PC-3 (cell line): ENCODE measurements at regions not wholly inside any gene's neighbourhood (a gene's known extent, or its start where the extent isn't known, plus 50 kb on each side); places are given as distances from the start of the nearest gene placed in this dataset.

Experiments
- ATAC-seq: fragments of 200-7000 bp; cut with Tn5 transposase; 2 replicates; pipeline ENCODE4 v1.9.1; 2020; ENCODE audit warnings: mild to moderate bottlenecking, moderate library complexity
- BruUV-seq: library from RNA; stranded (reverse); fragments of 400-500 nt; replicated peaks from 2 replicates; lab custom pipeline; 2021; lab: Mats Ljungman, UMichigan
- CTCF ChIA-PET: fragments of 300-600 bp; sonication (Branson Sonifier 250); formaldehyde crosslinking; loops from one replicate; lab custom pipeline; 2022; ENCODE audit warnings: antibody characterized with exemption; lab: Charles Lee
- POLR2A ChIA-PET: fragments of 300-600 bp; sonication (Branson Sonifier 250); formaldehyde crosslinking; loops from one replicate; lab custom pipeline; 2022; ENCODE audit warnings: antibody characterized with exemption; ENCODE audit not compliant: unreplicated experiment; lab: Charles Lee
- DNase-seq: peaks from one replicate; pipeline ENCODE4 v3.0.0-alpha.2; 2015
- H2AFZ ChIP-seq: fragments of 300-600 bp; sonication (generic); 2 replicates; pipeline ENCODE4 v1.6.0; 2016; ENCODE audit warnings: antibody characterized with exemption, low read length
- H3F3A ChIP-seq: fragments of 300-600 bp; sonication (generic); one replicate; pipeline ENCODE4 v1.6.0; 2017; ENCODE audit warnings: antibody characterized with exemption, low read length, control low read depth, mild to moderate bottlenecking; ENCODE audit not compliant: unreplicated experiment
- H3K27ac ChIP-seq: fragments of 300-600 bp; sonication (generic); 2 replicates; pipeline ENCODE4 v1.5.1; 2016; ENCODE audit warnings: mild to moderate bottlenecking, low read length
- H3K27me3 ChIP-seq: fragments of 300-600 bp; sonication (generic); 2 replicates; pipeline ENCODE4 v1.6.1; 2016; ENCODE audit warnings: low read length, mixed read lengths
- H3K36me3 ChIP-seq: fragments of 300-600 bp; sonication (generic); 2 replicates; pipeline ENCODE4 v1.6.1; 2016; ENCODE audit warnings: low read depth, mixed run types, low read length, mixed read lengths
- H3K4me1 ChIP-seq: fragments of 300-600 bp; sonication (generic); 2 replicates; pipeline ENCODE4 v1.5.1; 2016; ENCODE audit warnings: low read length; ENCODE audit not compliant: insufficient read depth
- H3K4me2 ChIP-seq: fragments of 300-600 bp; sonication (generic); 2 replicates; pipeline ENCODE4 v1.6.0; 2016; ENCODE audit warnings: low read length
- H3K4me3 ChIP-seq: fragments of 300-600 bp; sonication (generic); 2 replicates; pipeline ENCODE4 v1.5.1; 2016; ENCODE audit warnings: mild to moderate bottlenecking, low read length, mixed read lengths
- H3K79me2 ChIP-seq: fragments of 300-600 bp; sonication (generic); 2 replicates; pipeline ENCODE4 v1.6.1; 2017; ENCODE audit warnings: low read length, mixed read lengths
- H3K9ac ChIP-seq: fragments of 300-600 bp; sonication (generic); 2 replicates; pipeline ENCODE4 v1.6.0; 2016; ENCODE audit warnings: mild to moderate bottlenecking, low read length
- H3K9me2 ChIP-seq: fragments of 300-600 bp; sonication (generic); replicated peaks from 2 replicates; pipeline ENCODE4 v1.6.1; 2016; ENCODE audit warnings: mixed run types, low read length, mixed read lengths
- H3K9me3 ChIP-seq: fragments of 300-600 bp; sonication (generic); 2 replicates; pipeline ENCODE4 v1.6.1; 2016; ENCODE audit warnings: low read length, mixed read lengths
- H4K20me1 ChIP-seq: fragments of 300-600 bp; sonication (generic); 2 replicates; pipeline ENCODE4 v1.6.1; 2016; ENCODE audit warnings: low read length, mixed read lengths
- CTCF ChIP-seq: fragments of 300-600 bp; sonication (generic); conservative IDR thresholded peaks from 2 replicates; pipeline ENCODE4 v1.5.1; 2017; ENCODE audit warnings: antibody characterized with exemption, low read depth, mild to moderate bottlenecking, low read length
- EZH2 ChIP-seq: fragments of 300-600 bp; sonication (generic); IDR thresholded peaks from one replicate; pipeline ENCODE4 v1.6.1; 2017; ENCODE audit warnings: antibody characterized with exemption, mild to moderate bottlenecking, low read length; ENCODE audit not compliant: unreplicated experiment
- EZH2phosphoT487 ChIP-seq: fragments of 300-600 bp; sonication (generic); IDR thresholded peaks from 2 replicates; pipeline ENCODE4 v1.6.1; 2018; ENCODE audit warnings: mild to moderate bottlenecking, antibody characterized with exemption, low read length, borderline replicate concordance
- intact Hi-C: fragments of 100-400 bp; cut with micrococcal nuclease; formaldehyde crosslinking; loops from 2 replicates; pipeline ENCODE4 v1.9.0; 2023

- H3K9ac ChIP-seq: no peak overlapping the region
- DNase-seq: no peak
- H3K27me3 ChIP-seq: peaks cover 42% of the 10 kb centered on the region
- H3F3A ChIP-seq: no peaks in the 10 kb centered on the region
- POLR2A ChIA-PET: no interaction called here
- no peaks in the 10 kb centered on the region for H3K36me3 ChIP-seq
- no peaks in the 10 kb centered on the region for H3K9me2 ChIP-seq
- no peak for TF ChIP-seq EZH2
- no peak for TF ChIP-seq CTCF
- TF ChIP-seq EZH2phosphoT487: no peak
- no peaks in the 10 kb centered on the region for H4K20me1 ChIP-seq
- CTCF ChIA-PET: no interaction called here
- no peak overlapping the region for H3K27ac ChIP-seq
- H3K4me3 ChIP-seq: no peak overlapping the region
- no peak overlapping the region for H3K4me2 ChIP-seq
- H3K4me1 ChIP-seq: no peaks in the 10 kb centered on the region
- intact Hi-C loops: no loop called here
- BruUV-seq: no TSS peak
- ATAC-seq: no peak
- no peaks in the 10 kb centered on the region for H3K9me3 ChIP-seq
- no peaks in the 10 kb centered on the region for H3K79me2 ChIP-seq
- H2AFZ ChIP-seq: no peak overlapping the region
Measured at GRCh38 chr7:148489678-148490077, 100.9 kb upstream of the C7orf33 start.

GRCh38 chr7:148492157-148492860 lies 98.3 kb upstream of the C7orf33 start:
- Histone ChIP-seq H3F3A (no peaks in the 10 kb centered on the region), H3K9ac (no peak overlapping the region), H3K27me3 (peaks cover 37% of the 10 kb centered on the region), H2AFZ (no peak overlapping the region), H4K20me1 (no peaks in the 10 kb centered on the region), H3K4me3 (no peak overlapping the region), H3K36me3 (no peaks in the 10 kb centered on the region), H3K79me2 (no peaks in the 10 kb centered on the region), H3K27ac (no peak overlapping the region), H3K4me1 (no peaks in the 10 kb centered on the region), H3K9me3 (no peaks in the 10 kb centered on the region), H3K4me2 (no peak overlapping the region), H3K9me2 (no peaks in the 10 kb centered on the region)
- CTCF ChIA-PET: no interaction called here
- BruUV-seq: no TSS peak
- ATAC-seq: no peak
- no peak for TF ChIP-seq EZH2
- no peak for TF ChIP-seq CTCF
- intact Hi-C loops: no loop called here
- POLR2A ChIA-PET: no interaction called here
- DNase-seq: no peak

- TF ChIP-seq EZH2: no peak
- no peak for TF ChIP-seq EZH2phosphoT487
- no peak for TF ChIP-seq CTCF
- no peak overlapping the region for H3K9ac ChIP-seq
- H4K20me1 ChIP-seq: no peaks in the 10 kb centered on the region
- no peak overlapping the region for H3K27ac ChIP-seq
- CTCF ChIA-PET: no interaction called here
- H3F3A ChIP-seq: no peaks in the 10 kb centered on the region
- H3K9me2 ChIP-seq: no peaks in the 10 kb centered on the region
- no peak overlapping the region for H2AFZ ChIP-seq
- no peak overlapping the region for H3K4me3 ChIP-seq
- intact Hi-C loops: no loop called here
- H3K4me1 ChIP-seq: no peaks in the 10 kb centered on the region
- H3K79me2 ChIP-seq: no peaks in the 10 kb centered on the region
- peaks cover 51% of the 10 kb centered on the region for H3K27me3 ChIP-seq
- no peak for ATAC-seq
- BruUV-seq: no TSS peak
- H3K9me3 ChIP-seq: no peaks in the 10 kb centered on the region
- POLR2A ChIA-PET: no interaction called here
- DNase-seq: no peak
- H3K4me2 ChIP-seq: no peak overlapping the region
- H3K36me3 ChIP-seq: no peaks in the 10 kb centered on the region
Measured at GRCh38 chr7:148495605-148496004, 95.0 kb upstream of the C7orf33 start.
